ENCODE measurements at regions not wholly inside any gene's neighbourhood (a gene's known extent, or its start where the extent isn't known, plus 50 kb on each side); places are given as distances from the start of the nearest gene placed in this dataset.
"Not testable (repeated sequence)": the region's sequence is repeated elsewhere in the genome, so short reads cannot be mapped to it uniquely, and the experiment has no call there.

DNA sequence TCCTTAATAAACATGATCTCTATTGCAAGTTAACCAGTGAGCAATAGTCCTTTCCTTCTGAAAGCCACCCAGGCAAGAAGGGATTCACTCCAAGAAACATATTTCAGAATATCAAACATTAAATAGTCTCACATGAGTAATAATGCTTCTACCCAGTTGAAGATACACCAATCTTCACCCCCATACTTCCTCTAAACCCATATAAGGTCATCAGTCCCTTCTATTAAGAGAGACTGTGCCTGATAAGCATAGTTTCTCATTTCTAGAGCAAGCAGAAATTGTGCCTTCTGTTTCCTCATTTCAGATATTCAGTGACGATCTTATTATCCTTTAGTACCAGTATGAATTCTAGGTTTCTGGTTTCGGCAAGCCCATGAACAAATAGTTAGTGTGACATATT lies 64.6 kb downstream of the DSEL start:
- Histone ChIP-seq H3K14ac (ENCODE audit: insufficient read depth, low read length) (no peak overlapping the region), H3K79me2 (ENCODE audit: insufficient read depth, low read length) (no peaks in the 10 kb centered on the region), H2BK12ac (ENCODE audit: insufficient read length, low read depth, low read length) (no peak overlapping the region), H3K9ac (ENCODE audit: extremely low read depth, insufficient read length, low read length) (no peak overlapping the region), H3K27ac (ENCODE audit: insufficient read length, low read depth, low read length) (no peak overlapping the region), H3K23me2 (ENCODE audit: insufficient read length, low read depth, low read length, poor library complexity, severe bottlenecking) (no peaks in the 10 kb centered on the region), H3K4me2 (ENCODE audit: insufficient read depth, insufficient read length, low read length) (no peak overlapping the region), H3K56ac (ENCODE audit: insufficient read length, low read depth, low read length) (no peak overlapping the region), H3T11ph (ENCODE audit: low read length) (no peak overlapping the region), H4K20me1 (ENCODE audit: control insufficient read depth, insufficient read depth, insufficient read length) (no peaks in the 10 kb centered on the region), H2AK5ac (ENCODE audit: insufficient read length, low read length) (no peak overlapping the region), H2BK120ac (ENCODE audit: low read depth, low read length, poor library complexity, severe bottlenecking) (no peak overlapping the region), H2BK5ac (ENCODE audit: insufficient read length, low read length) (no peak overlapping the region), H3K27me3 (ENCODE audit: insufficient read depth, low read length) (no peaks in the 10 kb centered on the region), H3K4ac (ENCODE audit: low read depth, low read length) (no peak overlapping the region), H3K23ac (ENCODE audit: insufficient read length, low read depth, low read length) (no peak overlapping the region), H3K4me1 (ENCODE audit: insufficient read depth, low read length) (peaks cover 3% of the 10 kb centered on the region; the same call in 1 of the 2 replicates), H3K18ac (ENCODE audit: insufficient read length, low read depth, low read length) (no peak overlapping the region), H2AFZ (ENCODE audit: low read length) (no peak overlapping the region), H3K79me1 (ENCODE audit: insufficient read depth, low read depth, low read length, poor library complexity, severe bottlenecking) (no peaks in the 10 kb centered on the region), H4K8ac (replicated peaks; ENCODE audit: insufficient read length, low read depth, low read length) (no peak overlapping the region), H3K9me3 (ENCODE audit: control insufficient read depth, low read depth, low read length) (no peaks in the 10 kb centered on the region), H4K5ac (ENCODE audit: insufficient read length, low read depth, low read length) (no peak overlapping the region), H2BK20ac (ENCODE audit: low read depth, low read length, poor library complexity, severe bottlenecking) (no peak overlapping the region), H4K91ac (ENCODE audit: insufficient read length, low read depth, low read length) (no peak overlapping the region), H2BK15ac (ENCODE audit: low read depth, low read length) (no peak overlapping the region)
- DNase-seq = no peak
- WGBS (ENCODE audit: extremely low coverage, insufficient read length, low lambda C conversion rate) = no CpG with 5 or more reads among the region's 2 CpGs
- TF ChIP-seq, protein P1, sequence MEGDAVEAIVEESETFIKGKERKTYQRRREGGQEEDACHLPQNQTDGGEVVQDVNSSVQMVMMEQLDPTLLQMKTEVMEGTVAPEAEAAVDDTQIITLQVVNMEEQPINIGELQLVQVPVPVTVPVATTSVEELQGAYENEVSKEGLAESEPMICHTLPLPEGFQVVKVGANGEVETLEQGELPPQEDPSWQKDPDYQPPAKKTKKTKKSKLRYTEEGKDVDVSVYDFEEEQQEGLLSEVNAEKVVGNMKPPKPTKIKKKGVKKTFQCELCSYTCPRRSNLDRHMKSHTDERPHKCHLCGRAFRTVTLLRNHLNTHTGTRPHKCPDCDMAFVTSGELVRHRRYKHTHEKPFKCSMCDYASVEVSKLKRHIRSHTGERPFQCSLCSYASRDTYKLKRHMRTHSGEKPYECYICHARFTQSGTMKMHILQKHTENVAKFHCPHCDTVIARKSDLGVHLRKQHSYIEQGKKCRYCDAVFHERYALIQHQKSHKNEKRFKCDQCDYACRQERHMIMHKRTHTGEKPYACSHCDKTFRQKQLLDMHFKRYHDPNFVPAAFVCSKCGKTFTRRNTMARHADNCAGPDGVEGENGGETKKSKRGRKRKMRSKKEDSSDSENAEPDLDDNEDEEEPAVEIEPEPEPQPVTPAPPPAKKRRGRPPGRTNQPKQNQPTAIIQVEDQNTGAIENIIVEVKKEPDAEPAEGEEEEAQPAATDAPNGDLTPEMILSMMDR (conservative IDR thresholded peaks at IDR 0.05) = no peak
- Mint-ChIP-seq H3K9me3 (peaks cover 11 to 13% of the 10 kb centered on the region in 2 experiments; a peak in 4 of 5 replicates), H3K27ac (no peak overlapping the region), H3K4me3 (no peak overlapping the region), H3K27me3 (ENCODE audit: low read depth) (no peaks in the 10 kb centered on the region), H3K4me1 (peaks cover 9 to 21% of the 10 kb centered on the region in 2 experiments), H3K36me3 (ENCODE audit: insufficient read depth in 1 of 3, low read depth in 3 of 3) (peaks cover 5 to 11% (median 10%) of the 10 kb centered on the region in 3 experiments; a peak in 5 of 7 replicates)

DNA sequence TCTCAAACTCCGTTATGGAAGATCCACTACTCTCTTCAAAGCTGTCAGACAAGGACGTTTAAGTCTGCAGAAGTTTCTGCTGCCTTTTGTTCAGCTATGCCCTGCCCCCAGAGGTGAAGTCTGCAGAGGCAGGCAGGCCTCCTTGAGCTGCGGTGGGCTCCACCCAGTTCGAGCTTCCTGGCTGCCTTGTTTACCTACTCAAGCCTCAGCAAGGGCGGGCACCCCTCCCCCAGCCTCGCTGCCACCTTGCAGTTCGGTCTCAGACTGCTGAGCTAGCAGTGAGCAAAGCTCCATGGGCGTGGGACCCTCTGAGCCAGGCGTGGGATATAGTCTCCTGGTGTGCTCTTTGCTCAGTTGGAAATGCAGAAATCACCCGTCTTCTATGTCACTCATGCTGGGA lies 65.4 kb downstream of the DSEL start:
- H2BK20ac ChIP-seq (ENCODE audit: low read depth, low read length, poor library complexity, severe bottlenecking); H4K91ac ChIP-seq (ENCODE audit: insufficient read length, low read depth, low read length); H3K4me2 ChIP-seq (ENCODE audit: insufficient read depth, insufficient read length, low read length); H3K4me3 Mint-ChIP-seq; H4K20me1 ChIP-seq (ENCODE audit: control insufficient read depth, insufficient read depth, insufficient read length); H3K4me1 ChIP-seq (ENCODE audit: insufficient read depth, low read length); H3K27me3 ChIP-seq (ENCODE audit: insufficient read depth, low read length); H2BK12ac ChIP-seq (ENCODE audit: insufficient read length, low read depth, low read length); H3K18ac ChIP-seq (ENCODE audit: insufficient read length, low read depth, low read length); H2BK120ac ChIP-seq (ENCODE audit: low read depth, low read length, poor library complexity, severe bottlenecking); DNase-seq; H3K9me3 ChIP-seq (ENCODE audit: control insufficient read depth, low read depth, low read length); H3K27ac Mint-ChIP-seq; H2BK15ac ChIP-seq (ENCODE audit: low read depth, low read length); H3K9ac ChIP-seq (ENCODE audit: extremely low read depth, insufficient read length, low read length); H3K56ac ChIP-seq (ENCODE audit: insufficient read length, low read depth, low read length); H4K5ac ChIP-seq (ENCODE audit: insufficient read length, low read depth, low read length); H2AK5ac ChIP-seq (ENCODE audit: insufficient read length, low read length); H3K4ac ChIP-seq (ENCODE audit: low read depth, low read length); H4K8ac ChIP-seq (replicated peaks; ENCODE audit: insufficient read length, low read depth, low read length); H3T11ph ChIP-seq (ENCODE audit: low read length); H3K23ac ChIP-seq (ENCODE audit: insufficient read length, low read depth, low read length); H3K79me1 ChIP-seq (ENCODE audit: insufficient read depth, low read depth, low read length, poor library complexity, severe bottlenecking); H3K79me2 ChIP-seq (ENCODE audit: insufficient read depth, low read length); H2BK5ac ChIP-seq (ENCODE audit: insufficient read length, low read length); H3K27me3 Mint-ChIP-seq (ENCODE audit: low read depth); H3K23me2 ChIP-seq (ENCODE audit: insufficient read length, low read depth, low read length, poor library complexity, severe bottlenecking); H3K27ac ChIP-seq (ENCODE audit: insufficient read length, low read depth, low read length); H3K14ac ChIP-seq (ENCODE audit: insufficient read depth, low read length): not testable (repeated sequence)
- Mint-ChIP-seq H3K36me3 (ENCODE audit: insufficient read depth in 1 of 3, low read depth in 3 of 3) (peaks cover 5 to 11% (median 10%) of the 10 kb centered on the region in 3 experiments; a peak in 5 of 7 replicates), H3K9me3 (peaks cover 11 to 13% of the 10 kb centered on the region in 2 experiments; a peak in 4 of 5 replicates), H3K4me1 (peaks cover 9 to 21% of the 10 kb centered on the region in 2 experiments)
- peak overlapping the region; percentile 85 for H2AFZ ChIP-seq (ENCODE audit: low read length)
- no CpG with 5 or more reads among the region's 10 CpGs for WGBS (ENCODE audit: extremely low coverage, insufficient read length, low lambda C conversion rate)
